SH-SY5Y (cell line): ENCODE measurements at regions not wholly inside any gene's neighbourhood (a gene's known extent, or its start where the extent isn't known, plus 50 kb on each side); places are given as distances from the start of the nearest gene placed in this dataset.

Source experiments
- GATA2 ChIP-seq: IDR thresholded peaks from 2 replicates; pipeline ENCODE4 v1.6.1; 2011; ENCODE audit warnings: mild to moderate bottlenecking, low read depth, low read length
- GATA3 ChIP-seq: IDR thresholded peaks from 2 replicates; pipeline ENCODE4 v1.6.1; 2011; ENCODE audit warnings: low read depth, mild to moderate bottlenecking, low read length, moderate library complexity

- TF ChIP-seq GATA2 (no peak), GATA3 (no peak)
These were observed 733.8 kb upstream of the CA10 start for GRCh38 chr17:52892334-52892733.
